ENCODE measurements at regions not wholly inside any gene's neighbourhood (a gene's known extent, or its start where the extent isn't known, plus 50 kb on each side); places are given as distances from the start of the nearest gene placed in this dataset.

GRCh38 chr16:55142405-55142804 is 181.6 kb upstream of the IRX6 start:
- CTCF ChIA-PET = no interaction called here
- H3K27ac ChIP-seq (ENCODE audit: low read depth, low read length) = no peak overlapping the region

GRCh38 chr16:55144651-55145050 is 179.4 kb upstream of the IRX6 start:
- H3K4me3 ChIP-seq (ENCODE audit: low read depth, low read length) = no peak overlapping the region
- no peak for DNase-seq (ENCODE audit: low read depth, low spot score)
- H3K27ac ChIP-seq (ENCODE audit: low read depth, low read length) = no peak overlapping the region
- no peaks in the 10 kb centered on the region for H3K9me3 ChIP-seq (ENCODE audit: control insufficient read depth, insufficient read depth, low read length)
- no peak for TF ChIP-seq CTCF (IDR thresholded peaks at IDR 0.05; ENCODE audit: low read depth, low read length)
- ChIA-PET CTCF (no interaction called here), POLR2A (no interaction called here)
- no peaks in the 10 kb centered on the region for H3K27me3 ChIP-seq (ENCODE audit: control insufficient read depth, insufficient read depth, low read length)

More at GRCh38 chr16:55142405-55142804, 181.6 kb upstream of the IRX6 start:
- POLR2A ChIA-PET = no interaction called here
- Histone ChIP-seq H3K9me3 (ENCODE audit: control insufficient read depth, insufficient read depth, low read length) (no peaks in the 10 kb centered on the region), H3K4me3 (ENCODE audit: low read depth, low read length) (no peak overlapping the region), H3K27me3 (ENCODE audit: control insufficient read depth, insufficient read depth, low read length) (no peaks in the 10 kb centered on the region)
- no peak for DNase-seq (ENCODE audit: low read depth, low spot score)
- TF ChIP-seq CTCF (IDR thresholded peaks at IDR 0.05; ENCODE audit: low read depth, low read length) = no peak

- H3K9me3 ChIP-seq (ENCODE audit: control insufficient read depth, insufficient read depth, low read length) = no peaks in the 10 kb centered on the region
- ChIA-PET POLR2A (no interaction called here), CTCF (no interaction called here)
- no peak overlapping the region for H3K4me3 ChIP-seq (ENCODE audit: low read depth, low read length)
- no peak for TF ChIP-seq CTCF (IDR thresholded peaks at IDR 0.05; ENCODE audit: low read depth, low read length)
- no peak overlapping the region for H3K27ac ChIP-seq (ENCODE audit: low read depth, low read length)
- DNase-seq (ENCODE audit: low read depth, low spot score) = no peak
- H3K27me3 ChIP-seq (ENCODE audit: control insufficient read depth, insufficient read depth, low read length) = no peaks in the 10 kb centered on the region
Measured at GRCh38 chr16:55145771-55146603, 178.0 kb upstream of the IRX6 start.

GRCh38 chr16:55146966-55147365 is 177.0 kb upstream of the IRX6 start:
- Histone ChIP-seq H3K27ac (ENCODE audit: low read depth, low read length) (no peak overlapping the region), H3K9me3 (ENCODE audit: control insufficient read depth, insufficient read depth, low read length) (no peaks in the 10 kb centered on the region), H3K4me3 (ENCODE audit: low read depth, low read length) (no peak overlapping the region), H3K27me3 (ENCODE audit: control insufficient read depth, insufficient read depth, low read length) (no peaks in the 10 kb centered on the region)
- ChIA-PET POLR2A (no interaction called here), CTCF (no interaction called here)
- no peak for DNase-seq (ENCODE audit: low read depth, low spot score)
- TF ChIP-seq CTCF (IDR thresholded peaks at IDR 0.05; ENCODE audit: low read depth, low read length) = no peak

- Histone ChIP-seq H3K27ac (ENCODE audit: low read depth, low read length) (no peak overlapping the region), H3K9me3 (ENCODE audit: control insufficient read depth, insufficient read depth, low read length) (no peaks in the 10 kb centered on the region), H3K4me3 (ENCODE audit: low read depth, low read length) (no peak overlapping the region), H3K27me3 (ENCODE audit: control insufficient read depth, insufficient read depth, low read length) (no peaks in the 10 kb centered on the region)
- TF ChIP-seq CTCF (IDR thresholded peaks at IDR 0.05; ENCODE audit: low read depth, low read length) = no peak
- ChIA-PET CTCF (no interaction called here), POLR2A (no interaction called here)
- no peak for DNase-seq (ENCODE audit: low read depth, low spot score)
Measured at GRCh38 chr16:55147396-55147795, 176.6 kb upstream of the IRX6 start.
